ENCODE measurements at regions not wholly inside any gene's neighbourhood (a gene's known extent, or its start where the extent isn't known, plus 50 kb on each side); places are given as distances from the start of the nearest gene placed in this dataset.

DNA sequence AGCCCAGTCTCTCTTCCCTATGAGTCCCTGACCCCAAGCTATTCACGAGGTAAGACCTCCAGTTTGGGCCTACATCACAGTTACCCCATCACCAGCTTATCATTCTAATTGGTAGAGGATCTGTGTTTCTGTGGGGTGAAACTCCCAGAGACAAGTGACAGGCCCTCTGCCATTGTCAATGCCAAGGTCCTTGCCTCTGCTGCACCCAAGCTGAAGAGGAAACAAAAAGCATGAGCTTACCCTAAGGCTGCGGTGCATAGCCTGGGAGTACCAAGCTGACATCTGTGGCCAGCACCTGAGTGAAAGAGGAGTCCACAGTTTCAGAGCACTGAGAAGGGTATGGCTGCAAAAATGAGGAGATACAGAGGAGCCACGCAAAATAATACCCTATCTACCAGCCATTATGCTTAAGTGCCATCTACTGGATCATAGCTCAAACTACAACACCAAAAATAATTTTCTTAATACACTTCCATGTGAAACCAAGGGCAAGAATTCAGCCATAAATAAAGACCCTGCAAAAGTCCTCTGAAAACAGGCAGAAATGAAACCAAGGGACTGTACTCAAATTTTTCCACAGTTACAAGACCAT, 62.3 kb upstream of the ANO5 start:
- TF ChIP-seq POLR2AphosphoS5 (IDR thresholded peaks at IDR 0.05; ENCODE audit: low read depth, low read length) (no peak), TAF1 (IDR thresholded peaks at IDR 0.05; ENCODE audit: borderline replicate concordance, insufficient read depth, low read length) (no peak), FOXP2 (optimal IDR thresholded peaks at IDR 0.05; ENCODE audit: borderline replicate concordance, extremely low read depth, extremely low read length, insufficient read depth) (no peak)
- TF ChIP-seq, protein P1, sequence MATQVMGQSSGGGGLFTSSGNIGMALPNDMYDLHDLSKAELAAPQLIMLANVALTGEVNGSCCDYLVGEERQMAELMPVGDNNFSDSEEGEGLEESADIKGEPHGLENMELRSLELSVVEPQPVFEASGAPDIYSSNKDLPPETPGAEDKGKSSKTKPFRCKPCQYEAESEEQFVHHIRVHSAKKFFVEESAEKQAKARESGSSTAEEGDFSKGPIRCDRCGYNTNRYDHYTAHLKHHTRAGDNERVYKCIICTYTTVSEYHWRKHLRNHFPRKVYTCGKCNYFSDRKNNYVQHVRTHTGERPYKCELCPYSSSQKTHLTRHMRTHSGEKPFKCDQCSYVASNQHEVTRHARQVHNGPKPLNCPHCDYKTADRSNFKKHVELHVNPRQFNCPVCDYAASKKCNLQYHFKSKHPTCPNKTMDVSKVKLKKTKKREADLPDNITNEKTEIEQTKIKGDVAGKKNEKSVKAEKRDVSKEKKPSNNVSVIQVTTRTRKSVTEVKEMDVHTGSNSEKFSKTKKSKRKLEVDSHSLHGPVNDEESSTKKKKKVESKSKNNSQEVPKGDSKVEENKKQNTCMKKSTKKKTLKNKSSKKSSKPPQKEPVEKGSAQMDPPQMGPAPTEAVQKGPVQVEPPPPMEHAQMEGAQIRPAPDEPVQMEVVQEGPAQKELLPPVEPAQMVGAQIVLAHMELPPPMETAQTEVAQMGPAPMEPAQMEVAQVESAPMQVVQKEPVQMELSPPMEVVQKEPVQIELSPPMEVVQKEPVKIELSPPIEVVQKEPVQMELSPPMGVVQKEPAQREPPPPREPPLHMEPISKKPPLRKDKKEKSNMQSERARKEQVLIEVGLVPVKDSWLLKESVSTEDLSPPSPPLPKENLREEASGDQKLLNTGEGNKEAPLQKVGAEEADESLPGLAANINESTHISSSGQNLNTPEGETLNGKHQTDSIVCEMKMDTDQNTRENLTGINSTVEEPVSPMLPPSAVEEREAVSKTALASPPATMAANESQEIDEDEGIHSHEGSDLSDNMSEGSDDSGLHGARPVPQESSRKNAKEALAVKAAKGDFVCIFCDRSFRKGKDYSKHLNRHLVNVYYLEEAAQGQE (IDR thresholded peaks at IDR 0.05; ENCODE audit: insufficient read depth in 1 of 2, low read depth in 2 of 2, low read length in 2 of 2), result no peak
